Right renal pelvis (tissue), 4 donors: ENCODE measurements at regions not wholly inside any gene's neighbourhood (a gene's known extent, or its start where the extent isn't known, plus 50 kb on each side); places are given as distances from the start of the nearest gene placed in this dataset.
"Not testable (repeated sequence)": the region's sequence is repeated elsewhere in the genome, so short reads cannot be mapped to it uniquely, and the experiment has no call there.

Source experiments
- DNase-seq, 4 donors: peaks; one replicate each; pipeline ENCODE4 v3.0.0-alpha.2; 2013; ENCODE audit warnings: low read depth in 4 of 4, low spot score in 3 of 4, missing footprints in 1 of 4

DNA sequence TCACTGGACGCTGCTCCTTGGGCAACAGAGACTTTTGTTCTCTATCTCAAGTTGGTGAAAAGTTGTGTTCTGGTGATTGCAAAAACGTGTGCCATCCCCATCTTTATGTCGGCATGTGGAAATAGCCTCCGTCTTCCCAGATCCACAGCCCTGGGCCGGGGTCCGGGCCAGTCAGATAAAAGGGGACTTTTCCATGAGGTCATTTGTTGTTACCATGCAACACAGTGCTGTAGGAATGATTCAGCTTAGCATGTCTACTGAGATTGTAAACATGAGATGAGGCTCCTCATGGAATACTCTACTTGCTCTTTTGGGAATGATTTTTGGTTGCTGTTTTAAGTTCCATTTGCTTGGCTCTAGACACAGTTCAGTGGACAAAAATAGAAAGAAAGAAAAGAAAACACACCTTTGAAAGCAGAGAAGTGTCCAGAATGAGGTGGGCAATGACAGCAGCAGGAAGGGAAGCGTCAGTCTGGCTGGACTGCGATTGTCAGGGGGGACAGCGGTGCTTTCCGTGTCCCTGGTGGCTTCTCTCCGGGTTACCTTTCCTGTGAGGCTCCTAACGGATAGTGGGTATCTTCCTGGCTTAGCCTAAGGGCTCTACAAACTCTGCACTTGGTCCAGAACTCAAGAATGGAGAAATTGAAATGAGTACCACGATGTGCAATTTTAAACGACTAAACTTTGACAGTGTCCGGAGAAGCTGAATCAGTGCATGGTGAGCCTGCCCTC lies 91.6 kb downstream of the TEX29 start:
- DNase-seq: no peak

DNA sequence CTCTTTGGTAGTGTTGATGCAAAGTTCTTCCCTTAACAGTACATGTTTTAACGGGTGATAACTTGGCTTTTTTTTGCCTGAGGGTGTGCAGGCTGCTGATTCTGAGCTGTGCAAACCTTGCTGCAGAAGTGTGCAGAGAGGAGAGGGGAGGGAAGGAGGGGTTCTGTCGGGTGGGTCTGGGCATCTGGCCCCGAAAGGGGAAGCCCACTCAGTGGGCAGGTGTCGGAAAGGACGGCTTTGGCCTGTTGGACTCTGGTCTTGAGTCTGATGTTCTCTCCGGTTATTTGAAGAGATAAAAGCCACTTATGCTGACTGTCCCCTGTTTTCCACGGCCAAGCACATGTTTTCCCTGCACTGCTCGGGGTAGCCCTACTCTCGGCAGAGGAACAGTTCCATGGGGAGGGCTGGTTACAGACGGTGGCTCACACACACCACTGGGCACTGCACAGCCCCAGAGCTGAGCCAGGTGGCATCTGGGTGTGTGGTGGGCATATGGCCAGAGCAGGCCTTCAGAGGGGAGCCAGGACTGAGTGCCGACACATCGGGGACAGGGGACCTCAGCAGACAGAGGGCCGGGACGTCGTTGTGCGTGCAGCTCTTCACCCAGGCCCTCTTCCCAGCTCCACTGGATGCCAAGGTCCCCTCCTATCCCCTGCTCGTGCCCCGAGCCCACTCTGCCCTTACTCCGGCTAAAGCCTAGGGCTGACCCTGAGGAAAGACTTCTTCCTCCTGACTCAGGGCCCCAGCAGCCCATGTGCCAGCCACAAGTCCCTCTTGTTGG lies 93.2 kb downstream of the TEX29 start:
- no peak for DNase-seq

DNA sequence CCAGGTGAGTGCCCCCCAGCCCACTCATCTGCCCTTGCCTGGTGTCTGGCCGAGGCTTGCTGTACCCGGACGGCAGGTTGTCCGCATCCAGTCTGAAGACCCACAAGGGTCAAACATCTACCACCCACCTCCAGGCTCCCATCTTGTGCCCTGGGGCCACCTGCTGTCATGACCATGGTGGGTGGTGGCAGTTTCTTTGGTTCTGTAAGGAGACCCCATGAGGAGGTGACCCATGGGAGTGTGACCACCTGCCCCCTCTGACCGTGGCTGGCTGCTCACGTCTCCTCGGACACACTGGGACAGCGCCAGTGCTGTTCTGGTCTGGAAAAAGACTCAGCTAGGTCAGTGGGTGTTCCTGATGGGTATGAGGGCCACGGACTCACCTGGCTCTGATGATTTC lies 93.9 kb downstream of the TEX29 start:
- no peak for DNase-seq

DNA sequence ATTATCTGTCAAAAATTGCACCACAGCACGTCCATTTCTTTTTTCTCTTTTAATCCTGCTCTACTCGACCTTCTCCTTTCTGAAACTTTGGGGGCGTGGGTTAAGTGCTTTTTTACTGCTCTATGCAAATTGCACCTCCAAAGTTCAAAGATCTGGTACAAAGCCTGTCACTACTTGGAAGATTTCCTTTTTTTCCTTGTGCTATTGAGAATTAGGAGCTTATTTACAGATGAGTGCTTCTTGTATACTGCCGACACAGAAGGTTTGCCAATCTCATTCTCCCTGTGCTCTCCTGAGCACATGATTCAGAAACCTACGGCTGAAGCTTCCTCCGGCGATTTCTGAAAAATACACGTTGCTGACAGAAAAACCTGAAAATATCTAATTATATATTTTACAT lies 94.8 kb downstream of the TEX29 start:
- no peak for DNase-seq

DNA sequence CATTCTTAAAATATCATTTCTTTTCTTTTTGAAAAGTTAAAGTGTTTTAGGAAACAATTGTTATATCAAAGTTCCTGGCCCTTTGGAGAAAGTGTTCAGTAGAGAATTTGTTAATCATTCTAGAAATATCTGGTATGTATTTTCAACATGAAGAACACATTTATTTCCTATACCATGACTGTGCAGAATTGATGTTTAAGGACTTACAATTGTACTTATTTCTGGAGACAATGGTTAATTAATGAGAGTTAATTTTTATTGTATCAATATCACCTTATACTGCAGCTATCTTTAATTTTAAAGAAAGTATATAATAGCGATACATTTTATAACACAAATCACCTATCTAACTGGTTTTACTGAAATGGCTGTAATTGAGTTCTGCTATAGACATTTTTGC lies 95.3 kb downstream of the TEX29 start:
- no peak for DNase-seq

DNA sequence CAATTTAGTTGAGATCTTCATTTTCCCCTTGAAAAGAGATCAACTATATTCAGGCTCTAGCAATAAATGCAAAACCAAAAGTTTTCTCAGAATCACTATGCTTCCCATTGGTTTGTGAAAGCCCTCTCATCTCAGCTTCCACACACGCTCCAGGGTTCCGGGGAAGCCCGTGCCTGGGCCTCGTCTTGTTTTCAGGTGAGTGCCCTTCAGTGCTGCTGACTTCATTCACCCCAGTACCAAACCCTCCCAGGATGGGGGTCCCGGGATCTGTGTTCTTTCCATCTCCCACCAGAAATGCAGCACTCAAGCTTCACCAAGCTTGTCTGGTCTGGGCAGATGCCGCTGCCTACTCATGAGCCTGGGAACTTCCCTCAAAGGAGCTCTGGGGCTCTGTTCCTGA lies 97.7 kb downstream of the TEX29 start:
- no peak for DNase-seq

DNA sequence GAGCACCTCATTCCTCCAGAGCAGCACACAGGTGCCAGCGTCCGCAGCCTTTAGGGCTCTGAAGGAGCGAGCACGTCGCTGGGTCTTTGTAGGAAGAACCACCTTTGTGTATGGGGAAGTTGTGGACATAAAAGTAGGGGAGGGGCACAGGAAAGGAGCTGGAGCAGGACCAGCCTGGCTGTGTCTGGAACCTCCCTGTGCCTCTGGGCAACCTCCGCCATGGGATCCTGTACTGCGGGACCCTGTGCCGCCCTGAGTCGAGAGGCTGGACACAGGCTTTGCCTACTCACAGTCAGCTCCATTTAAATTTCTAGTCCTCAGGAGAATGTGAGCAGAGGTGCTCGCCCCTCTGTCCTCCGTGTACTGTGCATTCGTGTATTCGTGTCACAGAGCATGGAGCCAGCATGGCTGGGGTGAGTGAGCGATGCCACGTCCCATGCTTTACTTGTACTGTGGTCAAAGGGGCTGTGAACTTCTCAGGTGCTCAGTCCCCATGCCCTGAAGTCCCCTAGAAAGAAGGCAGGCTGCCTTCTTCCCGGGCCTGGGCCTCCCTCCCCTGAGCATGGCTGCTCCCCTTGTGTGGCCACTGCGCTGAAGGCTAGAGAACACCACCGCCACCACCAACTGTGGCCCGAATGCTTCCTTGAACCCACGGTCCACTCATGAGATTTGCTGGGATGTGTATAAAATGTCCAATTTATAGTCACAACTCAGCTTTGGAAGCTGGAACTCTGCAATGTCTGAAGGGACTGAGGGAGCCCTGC lies 99.9 kb downstream of the TEX29 start:
- no peak for DNase-seq

DNA sequence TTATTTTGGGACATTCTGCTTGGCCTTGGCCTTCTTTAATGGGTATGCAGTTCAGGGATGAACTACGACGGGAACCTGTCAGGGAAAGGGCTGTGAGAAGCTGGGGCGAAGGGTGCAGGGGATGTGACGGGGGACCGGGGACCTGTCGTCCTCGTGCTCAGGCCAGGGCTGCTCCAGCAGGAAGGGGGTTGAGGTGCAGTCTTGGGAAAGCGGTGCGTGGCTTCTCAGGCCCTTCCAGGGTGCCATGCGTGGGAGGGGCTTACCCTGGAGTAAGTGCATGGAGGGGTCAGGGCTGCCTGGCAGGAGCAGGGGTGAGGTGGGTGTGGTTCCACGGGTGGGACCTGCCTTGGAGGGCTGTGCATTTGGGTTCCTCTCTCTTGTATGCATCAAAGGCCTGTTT lies 100.8 kb downstream of the TEX29 start:
- no peak for DNase-seq

DNA sequence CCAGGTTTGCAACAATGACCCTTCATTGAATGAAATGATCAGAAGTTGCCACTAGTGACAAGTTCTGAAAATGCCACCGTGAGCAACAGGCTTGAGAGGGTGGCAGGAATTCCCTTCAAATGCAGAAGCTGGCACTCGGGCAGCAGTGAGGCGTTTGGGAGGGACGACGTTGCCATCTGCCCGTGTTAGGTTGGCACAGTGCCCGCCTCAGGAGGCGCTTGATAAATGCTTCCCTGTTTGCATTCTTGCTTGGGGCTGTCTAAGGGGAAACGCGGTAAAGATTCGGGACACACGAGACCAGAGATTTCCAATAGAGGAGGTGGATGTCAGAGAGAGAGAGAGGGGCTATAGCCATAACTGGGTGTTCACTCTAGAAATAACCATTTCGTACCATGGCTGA lies 101.9 kb downstream of the TEX29 start:
- no peak for DNase-seq

DNA sequence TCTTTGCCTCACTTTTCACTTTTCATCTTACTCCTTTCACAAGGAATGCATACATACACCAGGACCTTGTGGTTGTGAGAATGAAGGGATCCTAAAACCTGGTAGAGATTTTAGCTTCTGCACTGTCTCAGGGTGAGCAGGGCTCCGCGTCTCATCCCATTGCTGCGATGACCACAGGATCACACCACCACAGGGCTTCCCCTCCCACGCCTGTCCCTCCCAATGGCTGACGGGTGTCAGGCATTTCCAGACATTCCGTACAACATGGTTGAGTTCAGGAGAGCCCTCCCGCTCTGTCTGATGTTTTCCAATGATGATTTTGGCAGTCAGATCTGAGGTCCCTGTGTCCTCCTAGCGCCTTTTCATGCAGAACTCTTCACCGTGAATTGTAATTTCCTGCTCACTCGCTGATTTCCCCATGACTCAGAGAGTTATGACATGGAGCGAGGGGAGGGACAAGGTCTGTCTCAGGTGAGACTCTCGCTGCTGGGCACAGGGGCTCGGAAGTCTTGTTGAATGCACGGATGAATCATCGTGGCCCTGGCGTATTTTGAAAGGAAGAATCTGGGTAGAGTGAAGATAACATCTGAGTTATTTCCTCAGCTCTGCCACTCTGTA lies 102.8 kb downstream of the TEX29 start:
- no peak for DNase-seq

DNA sequence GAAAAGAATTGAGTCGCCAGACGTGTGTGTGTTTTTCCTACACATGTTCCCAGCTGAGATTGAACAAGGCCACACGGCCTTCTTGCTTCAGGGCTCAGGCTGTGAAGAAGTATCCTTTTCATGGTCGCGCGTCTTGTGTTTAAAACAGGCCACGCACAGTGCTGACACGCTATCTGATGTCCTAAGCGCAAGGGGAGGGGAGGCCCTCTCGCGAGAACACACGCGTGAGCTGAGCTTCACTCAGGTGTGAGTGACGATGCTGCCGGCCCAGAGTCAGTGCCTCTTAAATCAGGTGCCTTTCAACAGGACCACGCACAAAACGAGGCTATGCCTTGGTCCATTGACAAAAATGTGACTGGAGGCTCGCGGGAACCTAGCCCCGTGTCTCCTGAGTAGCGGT lies 103.7 kb downstream of the TEX29 start:
- DNase-seq: no peak

DNA sequence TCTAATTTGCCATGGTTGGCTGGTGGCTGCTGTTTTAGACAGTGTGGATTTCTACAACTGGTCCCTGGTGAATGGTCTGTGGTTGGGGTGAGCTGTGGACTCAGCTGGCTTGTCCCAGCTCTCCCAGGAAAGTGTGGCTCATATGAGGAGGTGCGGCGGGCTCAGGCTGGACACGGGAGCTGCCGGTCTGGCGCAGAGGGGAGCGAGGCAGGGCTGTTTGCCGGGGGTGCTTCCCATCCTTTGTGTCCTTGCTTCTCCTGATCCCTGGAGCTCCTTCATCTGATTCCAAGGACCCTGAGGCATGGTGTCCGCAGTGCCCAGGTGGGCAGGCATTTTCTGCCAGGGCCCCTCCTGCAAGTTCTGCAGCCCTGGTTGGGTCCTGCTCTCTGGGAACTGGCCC lies 104.9 kb downstream of the TEX29 start:
- DNase-seq: no peak

DNA sequence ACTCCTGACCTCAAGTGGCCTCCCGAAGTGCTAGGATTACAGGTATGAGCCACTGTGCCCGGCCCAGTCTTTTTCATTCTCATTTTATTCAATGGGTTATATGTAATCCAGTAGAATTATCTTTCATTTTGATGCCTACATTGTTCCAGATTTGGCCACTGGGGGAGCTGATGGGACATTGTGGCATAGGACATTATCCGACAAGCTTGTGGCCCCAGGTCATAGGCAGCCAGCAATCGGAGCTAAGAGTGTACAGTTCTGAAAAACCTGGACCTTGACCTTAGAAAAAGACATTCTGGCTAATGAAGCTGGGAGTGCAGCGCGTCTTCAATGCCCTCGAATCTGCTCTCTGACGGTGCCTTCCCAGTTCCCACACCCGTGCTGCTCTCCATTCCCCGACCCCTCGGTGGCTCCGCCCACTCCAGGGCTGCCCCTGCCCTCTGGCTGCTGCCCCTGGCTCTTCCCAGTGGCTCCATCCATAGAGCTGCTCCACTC lies 108.7 kb downstream of the TEX29 start:
- peak; percentile 10 to 28 (median 11) for DNase-seq

DNA sequence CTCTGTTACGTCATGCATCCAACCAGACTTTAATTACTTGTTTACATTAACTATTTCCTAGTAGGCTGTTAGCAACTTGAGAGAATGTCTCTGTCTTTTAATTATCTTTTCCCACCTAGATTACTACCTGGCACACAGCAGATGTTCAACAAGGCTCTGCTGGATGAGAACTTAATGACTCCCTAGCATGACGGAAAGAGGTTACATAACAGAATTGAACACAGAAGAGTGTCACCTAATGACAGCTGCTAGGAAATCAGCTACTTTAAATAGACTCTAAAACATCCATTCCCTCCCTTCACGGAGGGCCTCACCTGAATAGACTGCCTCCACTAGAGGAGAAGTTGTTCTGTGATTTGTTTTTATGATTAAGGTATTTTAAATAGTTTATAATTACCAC lies 110.8 kb downstream of the TEX29 start:
- DNase-seq: no peak

DNA sequence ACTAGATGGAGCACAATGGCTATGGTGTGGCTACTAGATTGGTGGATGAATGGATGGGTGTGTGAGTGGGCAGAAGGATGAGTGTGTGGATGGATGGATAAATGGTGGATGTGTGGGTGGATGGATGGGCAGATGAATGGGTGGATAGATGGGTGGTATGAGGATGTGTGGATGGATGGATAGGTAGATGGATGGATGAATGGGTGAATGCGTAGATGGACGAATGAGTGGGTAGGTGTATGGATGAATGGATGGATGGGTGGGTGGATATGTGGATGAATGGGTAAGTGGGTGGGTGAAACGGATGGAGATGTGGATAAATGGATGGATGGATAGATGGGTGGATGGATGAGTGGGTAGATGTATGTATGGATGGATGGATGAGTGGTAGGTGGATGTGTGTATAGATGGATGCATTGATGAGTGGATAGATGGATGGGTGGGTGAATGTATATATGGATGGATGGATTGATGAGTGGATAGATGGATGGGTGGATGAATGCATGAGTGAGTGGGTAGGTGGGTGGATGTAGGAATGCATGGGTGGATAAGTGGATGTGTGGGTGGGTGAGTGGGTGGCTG lies 114.2 kb downstream of the TEX29 start:
- no peak for DNase-seq

DNA sequence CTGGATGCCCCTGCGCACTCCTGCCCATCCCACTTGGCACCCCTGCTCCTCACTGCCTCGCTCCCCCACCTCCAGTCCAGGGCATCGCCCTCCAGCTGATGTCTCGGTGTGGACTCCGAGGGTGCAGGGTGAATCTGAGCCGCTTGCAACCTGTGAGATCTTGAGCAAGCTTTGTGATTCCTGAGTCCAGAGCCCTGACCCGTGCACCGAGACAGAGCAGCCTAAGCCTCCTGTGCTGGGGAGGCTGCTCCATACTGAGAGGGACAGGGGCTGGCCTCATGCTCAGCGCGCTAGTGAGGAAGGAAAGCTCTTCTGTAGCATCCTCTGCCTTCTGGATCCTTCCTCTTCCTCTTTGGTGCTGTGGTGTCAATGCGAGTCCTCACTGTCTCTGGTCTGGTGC lies 116.0 kb downstream of the TEX29 start:
- DNase-seq: no peak

DNA sequence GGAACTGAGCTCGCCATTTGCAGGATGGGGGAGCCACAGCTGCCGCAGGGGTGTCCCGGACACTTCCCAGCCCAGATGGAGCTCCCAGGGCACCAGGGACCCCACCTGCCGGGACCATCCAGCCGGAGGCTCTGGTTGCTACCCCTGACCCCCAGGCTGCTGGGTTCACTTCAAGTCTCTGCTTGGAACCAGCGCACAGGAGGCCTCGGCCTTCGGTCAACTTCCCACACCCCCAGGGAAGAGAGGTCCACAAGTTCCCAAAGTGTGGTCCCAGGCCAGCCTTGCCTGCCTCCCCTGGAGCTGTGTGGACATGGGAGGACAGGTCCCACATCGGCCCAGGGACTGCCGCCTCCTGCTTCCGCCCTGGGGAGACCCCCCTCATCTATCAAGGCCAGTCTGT lies 117.0 kb downstream of the TEX29 start:
- no peak for DNase-seq

DNA sequence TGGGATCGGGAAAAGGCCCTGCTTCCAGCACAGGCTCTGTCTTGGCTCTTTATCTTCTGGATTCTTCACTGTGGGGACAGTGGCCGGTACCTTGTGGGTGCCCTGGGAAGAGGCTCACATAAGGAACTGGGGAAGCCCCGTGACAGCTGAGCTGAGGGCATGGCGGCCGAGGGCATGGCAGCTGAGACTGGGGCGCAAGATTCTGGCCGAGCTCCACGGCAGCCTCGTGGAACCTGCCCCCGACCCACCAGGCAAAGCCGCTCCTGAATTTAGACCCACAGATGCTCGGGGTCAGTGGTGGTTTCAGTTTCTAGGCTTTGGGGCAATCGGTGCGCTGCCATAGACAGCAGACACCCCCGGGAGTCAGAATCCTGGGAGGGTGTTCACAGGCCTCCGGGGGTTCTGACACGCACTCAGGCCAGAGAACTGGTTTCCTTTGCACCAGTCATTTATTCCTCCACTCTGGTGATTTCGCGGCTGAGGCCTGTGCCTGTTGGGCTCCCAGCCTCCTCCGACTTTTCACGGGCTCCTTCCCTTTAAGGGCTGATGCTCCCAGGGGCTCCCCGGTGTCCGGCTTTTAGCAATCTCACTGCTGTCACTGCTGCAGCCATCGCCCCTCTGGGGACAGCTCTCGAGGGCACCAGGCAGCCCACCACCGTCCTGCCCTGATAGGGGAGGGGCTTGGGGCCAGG lies 117.6 kb downstream of the TEX29 start:
- DNase-seq: no peak

DNA sequence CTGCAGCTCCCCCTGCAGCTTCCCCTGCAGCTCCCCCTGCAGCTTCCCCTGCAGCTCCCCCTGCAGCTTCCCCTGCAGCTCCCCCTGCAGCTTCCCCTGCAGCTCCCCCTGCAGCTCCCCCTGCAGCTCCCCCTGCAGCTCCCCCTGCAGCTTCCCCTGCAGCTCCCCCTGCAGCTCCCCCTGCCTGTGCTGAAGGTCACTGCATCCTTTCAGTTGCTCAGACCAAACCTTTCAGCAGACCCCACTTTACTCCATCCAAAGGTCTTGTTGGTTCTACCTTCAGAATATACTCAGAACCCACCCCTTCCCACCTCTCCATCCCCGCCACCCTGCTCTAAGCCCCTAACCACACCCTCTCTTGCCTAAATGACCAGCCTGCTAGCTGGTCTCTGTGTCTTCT lies 120.0 kb downstream of the TEX29 start:
- DNase-seq: not testable (repeated sequence)

DNA sequence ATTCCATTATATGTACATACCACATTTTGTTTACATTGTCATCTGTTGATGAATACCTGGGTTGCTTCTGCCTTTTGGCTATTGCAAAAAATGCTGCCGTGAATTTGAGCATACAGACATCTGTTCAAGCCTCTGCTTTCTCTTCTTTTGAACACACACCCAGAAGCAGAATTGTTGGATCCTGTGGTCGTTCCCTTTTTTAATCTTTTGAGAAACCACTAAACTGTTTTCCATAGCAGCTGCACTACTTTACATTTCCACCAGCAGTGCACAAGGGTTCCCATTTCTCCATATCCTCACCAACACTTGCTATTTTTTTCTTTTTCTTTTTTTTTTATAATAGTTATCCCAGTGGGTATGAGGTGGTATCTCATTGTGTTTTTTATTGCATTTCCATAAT lies 123.5 kb downstream of the TEX29 start:
- no peak for DNase-seq
